C4-2B (cell line): ENCODE measurements at regions not wholly inside any gene's neighbourhood (a gene's known extent, or its start where the extent isn't known, plus 50 kb on each side); places are given as distances from the start of the nearest gene placed in this dataset.

Experiments used
- ZFX ChIP-seq: fragments of 450-650 bp; IDR thresholded peaks from 2 replicates; pipeline ENCODE4 v1.6.1; 2017
- TF ChIP-seq, protein P1 (sequence below): fragments of 450-650 bp; conservative IDR thresholded peaks from 2 replicates; pipeline ENCODE4 v1.5.1; 2017; ENCODE audit warnings: mild to moderate bottlenecking

DNA sequence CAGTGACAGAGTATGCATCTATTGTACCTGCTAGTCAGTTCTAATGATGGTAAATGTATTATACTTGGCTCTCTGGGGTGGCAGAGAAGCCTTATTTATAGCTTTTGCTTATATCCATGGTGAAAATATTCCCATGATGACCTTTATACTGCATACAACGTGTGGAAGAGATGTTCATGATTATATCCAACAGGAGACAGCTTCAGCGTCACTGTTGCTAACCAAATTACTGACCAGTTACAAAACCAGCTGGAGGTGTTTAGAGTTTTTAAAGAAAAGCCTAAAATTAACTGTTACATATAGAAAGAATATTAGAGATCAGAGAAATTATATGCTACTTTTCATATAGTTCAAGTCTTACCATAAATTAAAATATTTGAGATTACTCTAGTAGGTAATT lies 280.8 kb downstream of the ETV1 start:
- TF ChIP-seq, protein P1, sequence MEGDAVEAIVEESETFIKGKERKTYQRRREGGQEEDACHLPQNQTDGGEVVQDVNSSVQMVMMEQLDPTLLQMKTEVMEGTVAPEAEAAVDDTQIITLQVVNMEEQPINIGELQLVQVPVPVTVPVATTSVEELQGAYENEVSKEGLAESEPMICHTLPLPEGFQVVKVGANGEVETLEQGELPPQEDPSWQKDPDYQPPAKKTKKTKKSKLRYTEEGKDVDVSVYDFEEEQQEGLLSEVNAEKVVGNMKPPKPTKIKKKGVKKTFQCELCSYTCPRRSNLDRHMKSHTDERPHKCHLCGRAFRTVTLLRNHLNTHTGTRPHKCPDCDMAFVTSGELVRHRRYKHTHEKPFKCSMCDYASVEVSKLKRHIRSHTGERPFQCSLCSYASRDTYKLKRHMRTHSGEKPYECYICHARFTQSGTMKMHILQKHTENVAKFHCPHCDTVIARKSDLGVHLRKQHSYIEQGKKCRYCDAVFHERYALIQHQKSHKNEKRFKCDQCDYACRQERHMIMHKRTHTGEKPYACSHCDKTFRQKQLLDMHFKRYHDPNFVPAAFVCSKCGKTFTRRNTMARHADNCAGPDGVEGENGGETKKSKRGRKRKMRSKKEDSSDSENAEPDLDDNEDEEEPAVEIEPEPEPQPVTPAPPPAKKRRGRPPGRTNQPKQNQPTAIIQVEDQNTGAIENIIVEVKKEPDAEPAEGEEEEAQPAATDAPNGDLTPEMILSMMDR = no peak
- no peak for TF ChIP-seq ZFX
